Suppressor macrophage (primary cell): ENCODE measurements at regions not wholly inside any gene's neighbourhood (a gene's known extent, or its start where the extent isn't known, plus 50 kb on each side); places are given as distances from the start of the nearest gene placed in this dataset.
"Not testable (repeated sequence)": the region's sequence is repeated elsewhere in the genome, so short reads cannot be mapped to it uniquely, and the experiment has no call there.

Experiments
- DNase-seq, 4 experiments: peaks; one replicate each; pipeline ENCODE4 v3.0.0-alpha.2; 2020 to 2022

- peak; percentile 63 to 80 (median 70) for DNase-seq
Measured at GRCh38 chr5:74401281-74401945, 239.1 kb downstream of the ENC1 start.

- no peak for DNase-seq
Measured at GRCh38 chr5:74400067-74400466, 240.5 kb downstream of the ENC1 start.

- no peak for DNase-seq
Measured at GRCh38 chr5:74396913-74397622, 243.5 kb downstream of the ENC1 start.

GRCh38 chr5:74394916-74395880 is 245.3 kb downstream of the ENC1 start:
- peak; percentile 37 to 67 (median 60) for DNase-seq

- DNase-seq: peak; percentile 49 to 74 (median 68)
Measured at GRCh38 chr5:74394528-74394915, 246.0 kb downstream of the ENC1 start.

- DNase-seq: no peak
Measured at GRCh38 chr5:74393943-74394342, 246.6 kb downstream of the ENC1 start.

GRCh38 chr5:74392711-74393351 is 247.7 kb downstream of the ENC1 start:
- no peak for DNase-seq

GRCh38 chr5:74391410-74391809 is 249.1 kb downstream of the ENC1 start:
- DNase-seq: no peak

GRCh38 chr5:74390822-74391221 is 249.7 kb downstream of the ENC1 start:
- DNase-seq: no peak

- DNase-seq: no peak
Measured at GRCh38 chr5:74390306-74390637, 250.3 kb downstream of the ENC1 start.

- peak in 2 of 4 experiments; percentile 22 to 31 for DNase-seq
Measured at GRCh38 chr5:74389531-74390305, 250.8 kb downstream of the ENC1 start.

GRCh38 chr5:74388411-74388810 is 252.1 kb downstream of the ENC1 start:
- DNase-seq: not testable (repeated sequence)

- DNase-seq: no peak
Measured at GRCh38 chr5:74386571-74387334, 253.8 kb downstream of the ENC1 start.

- DNase-seq: no peak
Measured at GRCh38 chr5:74384851-74385250, 255.7 kb downstream of the ENC1 start.

- DNase-seq: no peak
Measured at GRCh38 chr5:74382987-74383593, 257.4 kb downstream of the ENC1 start.

GRCh38 chr5:74382123-74382855 is 258.2 kb downstream of the ENC1 start:
- no peak for DNase-seq

- no peak for DNase-seq
Measured at GRCh38 chr5:74380193-74380592, 260.3 kb downstream of the ENC1 start.

GRCh38 chr5:74378464-74378863 is 262.1 kb downstream of the ENC1 start:
- no peak for DNase-seq

- DNase-seq: no peak
Measured at GRCh38 chr5:74376187-74376586, 264.3 kb downstream of the ENC1 start.

GRCh38 chr5:74375271-74375670 is 265.3 kb downstream of the ENC1 start:
- no peak for DNase-seq
